ENCODE measurements at regions not wholly inside any gene's neighbourhood (a gene's known extent, or its start where the extent isn't known, plus 50 kb on each side); places are given as distances from the start of the nearest gene placed in this dataset.

DNA sequence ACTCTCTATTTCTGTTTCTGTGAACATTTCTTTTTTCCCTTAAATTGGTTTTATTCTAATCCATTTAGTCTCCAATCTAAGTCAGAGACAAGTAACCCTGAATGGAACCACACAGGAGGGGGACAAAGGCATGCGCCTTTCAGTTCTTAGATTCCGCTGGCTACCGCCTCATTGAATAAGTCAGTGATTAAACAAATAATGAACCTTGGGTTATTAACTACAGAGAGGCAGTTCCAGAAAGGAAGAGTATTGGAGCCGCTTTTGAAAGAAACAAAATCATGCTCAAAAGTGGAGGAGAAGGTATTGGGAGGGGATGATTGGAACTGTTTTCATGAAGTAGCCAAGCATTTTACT is 459.8 kb upstream of the DAB1 start:
- no peaks in the 10 kb centered on the region for H3K27me3 ChIP-seq (ENCODE audit: control insufficient read depth in 4 of 4, insufficient read depth in 4 of 4, low read length in 3 of 4)
- H3K4me1 ChIP-seq (ENCODE audit: control insufficient read depth in 4 of 4, insufficient read depth in 4 of 4, low read length in 3 of 4), result no peaks in the 10 kb centered on the region
- no peak overlapping the region for H3K4me3 ChIP-seq (ENCODE audit: low read depth in 1 of 3, low read length in 3 of 3)
- H3K27ac ChIP-seq (ENCODE audit: low read depth in 1 of 2, low read length in 2 of 2), result no peak overlapping the region
- H3K9me3 ChIP-seq (ENCODE audit: control insufficient read depth in 4 of 4, low read length in 3 of 4), result no peaks in the 10 kb centered on the region
- no peak overlapping the region for H3K9ac ChIP-seq (ENCODE audit: low read depth in 1 of 2, low read length in 2 of 2)
- H3K36me3 ChIP-seq (ENCODE audit: control insufficient read depth in 4 of 4, insufficient read depth in 3 of 4, low read depth in 1 of 4, low read length in 3 of 4), result no peaks in the 10 kb centered on the region
- TF ChIP-seq HNF4G (IDR thresholded peaks at IDR 0.05) (no peak), HNF4A (conservative IDR thresholded peaks at IDR 0.05) (no peak), NR2F2 (IDR thresholded peaks at IDR 0.05) (no peak), EGR1 (IDR thresholded peaks at IDR 0.05; ENCODE audit: low read depth in 2 of 2) (no peak)
- TF ChIP-seq, protein P1, sequence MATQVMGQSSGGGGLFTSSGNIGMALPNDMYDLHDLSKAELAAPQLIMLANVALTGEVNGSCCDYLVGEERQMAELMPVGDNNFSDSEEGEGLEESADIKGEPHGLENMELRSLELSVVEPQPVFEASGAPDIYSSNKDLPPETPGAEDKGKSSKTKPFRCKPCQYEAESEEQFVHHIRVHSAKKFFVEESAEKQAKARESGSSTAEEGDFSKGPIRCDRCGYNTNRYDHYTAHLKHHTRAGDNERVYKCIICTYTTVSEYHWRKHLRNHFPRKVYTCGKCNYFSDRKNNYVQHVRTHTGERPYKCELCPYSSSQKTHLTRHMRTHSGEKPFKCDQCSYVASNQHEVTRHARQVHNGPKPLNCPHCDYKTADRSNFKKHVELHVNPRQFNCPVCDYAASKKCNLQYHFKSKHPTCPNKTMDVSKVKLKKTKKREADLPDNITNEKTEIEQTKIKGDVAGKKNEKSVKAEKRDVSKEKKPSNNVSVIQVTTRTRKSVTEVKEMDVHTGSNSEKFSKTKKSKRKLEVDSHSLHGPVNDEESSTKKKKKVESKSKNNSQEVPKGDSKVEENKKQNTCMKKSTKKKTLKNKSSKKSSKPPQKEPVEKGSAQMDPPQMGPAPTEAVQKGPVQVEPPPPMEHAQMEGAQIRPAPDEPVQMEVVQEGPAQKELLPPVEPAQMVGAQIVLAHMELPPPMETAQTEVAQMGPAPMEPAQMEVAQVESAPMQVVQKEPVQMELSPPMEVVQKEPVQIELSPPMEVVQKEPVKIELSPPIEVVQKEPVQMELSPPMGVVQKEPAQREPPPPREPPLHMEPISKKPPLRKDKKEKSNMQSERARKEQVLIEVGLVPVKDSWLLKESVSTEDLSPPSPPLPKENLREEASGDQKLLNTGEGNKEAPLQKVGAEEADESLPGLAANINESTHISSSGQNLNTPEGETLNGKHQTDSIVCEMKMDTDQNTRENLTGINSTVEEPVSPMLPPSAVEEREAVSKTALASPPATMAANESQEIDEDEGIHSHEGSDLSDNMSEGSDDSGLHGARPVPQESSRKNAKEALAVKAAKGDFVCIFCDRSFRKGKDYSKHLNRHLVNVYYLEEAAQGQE (IDR thresholded peaks at IDR 0.05), result no peak
- TF ChIP-seq, protein P2, sequence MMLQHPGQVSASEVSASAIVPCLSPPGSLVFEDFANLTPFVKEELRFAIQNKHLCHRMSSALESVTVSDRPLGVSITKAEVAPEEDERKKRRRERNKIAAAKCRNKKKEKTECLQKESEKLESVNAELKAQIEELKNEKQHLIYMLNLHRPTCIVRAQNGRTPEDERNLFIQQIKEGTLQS (IDR thresholded peaks at IDR 0.05), result no peak
- DNase-seq (ENCODE audit: low spot score), result no peak
- 96% methylated on average over 4 of the region's 4 CpGs for WGBS

- Histone ChIP-seq H3K9ac (ENCODE audit: low read depth in 1 of 2, low read length in 2 of 2) (no peak overlapping the region), H3K4me1 (ENCODE audit: control insufficient read depth in 4 of 4, insufficient read depth in 4 of 4, low read length in 3 of 4) (no peaks in the 10 kb centered on the region), H3K36me3 (ENCODE audit: control insufficient read depth in 4 of 4, insufficient read depth in 3 of 4, low read depth in 1 of 4, low read length in 3 of 4) (no peaks in the 10 kb centered on the region), H3K27ac (ENCODE audit: low read depth in 1 of 2, low read length in 2 of 2) (no peak overlapping the region), H3K4me3 (ENCODE audit: low read depth in 1 of 3, low read length in 3 of 3) (no peak overlapping the region), H3K9me3 (ENCODE audit: control insufficient read depth in 4 of 4, low read length in 3 of 4) (no peaks in the 10 kb centered on the region), H3K27me3 (ENCODE audit: control insufficient read depth in 4 of 4, insufficient read depth in 4 of 4, low read length in 3 of 4) (no peaks in the 10 kb centered on the region)
- DNase-seq (ENCODE audit: low spot score), result no peak
- TF ChIP-seq GABPA (IDR thresholded peaks at IDR 0.05 in 1 of 2, conservative IDR thresholded peaks at IDR 0.05 in 1 of 2) (no peak), TAF1 (conservative IDR thresholded peaks at IDR 0.05) (no peak), RXRA (IDR thresholded peaks at IDR 0.05) (no peak), HNF4A (conservative IDR thresholded peaks at IDR 0.05) (no peak), YY1 (IDR thresholded peaks at IDR 0.05) (no peak), SP1 (IDR thresholded peaks at IDR 0.05) (no peak), HNF4G (IDR thresholded peaks at IDR 0.05) (no peak), JUND (IDR thresholded peaks at IDR 0.05) (no peak), EGR1 (IDR thresholded peaks at IDR 0.05; ENCODE audit: low read depth in 2 of 2) (no peak), NR2F2 (IDR thresholded peaks at IDR 0.05) (no peak)
- TF ChIP-seq, protein P3, sequence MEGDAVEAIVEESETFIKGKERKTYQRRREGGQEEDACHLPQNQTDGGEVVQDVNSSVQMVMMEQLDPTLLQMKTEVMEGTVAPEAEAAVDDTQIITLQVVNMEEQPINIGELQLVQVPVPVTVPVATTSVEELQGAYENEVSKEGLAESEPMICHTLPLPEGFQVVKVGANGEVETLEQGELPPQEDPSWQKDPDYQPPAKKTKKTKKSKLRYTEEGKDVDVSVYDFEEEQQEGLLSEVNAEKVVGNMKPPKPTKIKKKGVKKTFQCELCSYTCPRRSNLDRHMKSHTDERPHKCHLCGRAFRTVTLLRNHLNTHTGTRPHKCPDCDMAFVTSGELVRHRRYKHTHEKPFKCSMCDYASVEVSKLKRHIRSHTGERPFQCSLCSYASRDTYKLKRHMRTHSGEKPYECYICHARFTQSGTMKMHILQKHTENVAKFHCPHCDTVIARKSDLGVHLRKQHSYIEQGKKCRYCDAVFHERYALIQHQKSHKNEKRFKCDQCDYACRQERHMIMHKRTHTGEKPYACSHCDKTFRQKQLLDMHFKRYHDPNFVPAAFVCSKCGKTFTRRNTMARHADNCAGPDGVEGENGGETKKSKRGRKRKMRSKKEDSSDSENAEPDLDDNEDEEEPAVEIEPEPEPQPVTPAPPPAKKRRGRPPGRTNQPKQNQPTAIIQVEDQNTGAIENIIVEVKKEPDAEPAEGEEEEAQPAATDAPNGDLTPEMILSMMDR (IDR thresholded peaks at IDR 0.05; ENCODE audit: low read depth, low read length, missing input control), result no peak
- TF ChIP-seq, protein P1 (IDR thresholded peaks at IDR 0.05), result no peak
- TF ChIP-seq, protein P2 (IDR thresholded peaks at IDR 0.05), result no peak
- TF ChIP-seq, protein P4, sequence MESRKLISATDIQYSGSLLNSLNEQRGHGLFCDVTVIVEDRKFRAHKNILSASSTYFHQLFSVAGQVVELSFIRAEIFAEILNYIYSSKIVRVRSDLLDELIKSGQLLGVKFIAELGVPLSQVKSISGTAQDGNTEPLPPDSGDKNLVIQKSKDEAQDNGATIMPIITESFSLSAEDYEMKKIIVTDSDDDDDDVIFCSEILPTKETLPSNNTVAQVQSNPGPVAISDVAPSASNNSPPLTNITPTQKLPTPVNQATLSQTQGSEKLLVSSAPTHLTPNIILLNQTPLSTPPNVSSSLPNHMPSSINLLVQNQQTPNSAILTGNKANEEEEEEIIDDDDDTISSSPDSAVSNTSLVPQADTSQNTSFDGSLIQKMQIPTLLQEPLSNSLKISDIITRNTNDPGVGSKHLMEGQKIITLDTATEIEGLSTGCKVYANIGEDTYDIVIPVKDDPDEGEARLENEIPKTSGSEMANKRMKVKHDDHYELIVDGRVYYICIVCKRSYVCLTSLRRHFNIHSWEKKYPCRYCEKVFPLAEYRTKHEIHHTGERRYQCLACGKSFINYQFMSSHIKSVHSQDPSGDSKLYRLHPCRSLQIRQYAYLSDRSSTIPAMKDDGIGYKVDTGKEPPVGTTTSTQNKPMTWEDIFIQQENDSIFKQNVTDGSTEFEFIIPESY (IDR thresholded peaks at IDR 0.05), result no peak
- TF ChIP-seq, protein P5, sequence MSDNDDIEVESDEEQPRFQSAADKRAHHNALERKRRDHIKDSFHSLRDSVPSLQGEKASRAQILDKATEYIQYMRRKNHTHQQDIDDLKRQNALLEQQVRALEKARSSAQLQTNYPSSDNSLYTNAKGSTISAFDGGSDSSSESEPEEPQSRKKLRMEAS (IDR thresholded peaks at IDR 0.05), result no peak
- WGBS, result 87% methylated on average over 6 of the region's 6 CpGs
Measured at GRCh38 chr1:57882934-57883641, 459.2 kb upstream of the DAB1 start.

Data from liver (tissue), 8 donors.